ENCODE measurements at regions not wholly inside any gene's neighbourhood (a gene's known extent, or its start where the extent isn't known, plus 50 kb on each side); places are given as distances from the start of the nearest gene placed in this dataset.

- Histone ChIP-seq H3K36me3 (ENCODE audit: insufficient read depth, low read length) (no peaks in the 10 kb centered on the region), H3K27ac (ENCODE audit: low read length) (no peak overlapping the region), H4K20me1 (ENCODE audit: insufficient read depth) (no peaks in the 10 kb centered on the region), H3K4me3 (ENCODE audit: low read length) (no peak overlapping the region), H3F3A (ENCODE audit: insufficient read depth, low read length, poor library complexity, severe bottlenecking) (no peaks in the 10 kb centered on the region), H3K79me2 (replicated peaks; ENCODE audit: insufficient read depth, low read length) (no peaks in the 10 kb centered on the region), H3K4me2 (ENCODE audit: low read length) (no peak overlapping the region), H2AFZ (ENCODE audit: low read depth, low read length) (no peak overlapping the region), H3K9me3 (ENCODE audit: low read length) (no peaks in the 10 kb centered on the region), H3K9me2 (ENCODE audit: insufficient read depth, low read length) (no peaks in the 10 kb centered on the region), H3K9ac (ENCODE audit: low read length) (no peak overlapping the region), H3K27me3 (ENCODE audit: insufficient read depth, low read depth, low read length) (no peaks in the 10 kb centered on the region)
- TF ChIP-seq SMC3 (conservative IDR thresholded peaks at IDR 0.05; ENCODE audit: poor library complexity) (no peak), EP300 (conservative IDR thresholded peaks at IDR 0.05; ENCODE audit: poor library complexity, severe bottlenecking) (no peak), POLR2AphosphoS5 (IDR thresholded peaks at IDR 0.05) (no peak), TAF1 (IDR thresholded peaks at IDR 0.05; ENCODE audit: low read depth) (no peak), EZH2 (IDR thresholded peaks at IDR 0.05; ENCODE audit: borderline replicate concordance, insufficient read depth, low read length, poor library complexity, severe bottlenecking) (no peak), MXI1 (conservative IDR thresholded peaks at IDR 0.05; ENCODE audit: poor library complexity, severe bottlenecking) (no peak), CTCF (IDR thresholded peaks at IDR 0.05; ENCODE audit: poor library complexity, severe bottlenecking) (no peak), RAD21 (conservative IDR thresholded peaks at IDR 0.05) (no peak)
- TF ChIP-seq, protein P1, sequence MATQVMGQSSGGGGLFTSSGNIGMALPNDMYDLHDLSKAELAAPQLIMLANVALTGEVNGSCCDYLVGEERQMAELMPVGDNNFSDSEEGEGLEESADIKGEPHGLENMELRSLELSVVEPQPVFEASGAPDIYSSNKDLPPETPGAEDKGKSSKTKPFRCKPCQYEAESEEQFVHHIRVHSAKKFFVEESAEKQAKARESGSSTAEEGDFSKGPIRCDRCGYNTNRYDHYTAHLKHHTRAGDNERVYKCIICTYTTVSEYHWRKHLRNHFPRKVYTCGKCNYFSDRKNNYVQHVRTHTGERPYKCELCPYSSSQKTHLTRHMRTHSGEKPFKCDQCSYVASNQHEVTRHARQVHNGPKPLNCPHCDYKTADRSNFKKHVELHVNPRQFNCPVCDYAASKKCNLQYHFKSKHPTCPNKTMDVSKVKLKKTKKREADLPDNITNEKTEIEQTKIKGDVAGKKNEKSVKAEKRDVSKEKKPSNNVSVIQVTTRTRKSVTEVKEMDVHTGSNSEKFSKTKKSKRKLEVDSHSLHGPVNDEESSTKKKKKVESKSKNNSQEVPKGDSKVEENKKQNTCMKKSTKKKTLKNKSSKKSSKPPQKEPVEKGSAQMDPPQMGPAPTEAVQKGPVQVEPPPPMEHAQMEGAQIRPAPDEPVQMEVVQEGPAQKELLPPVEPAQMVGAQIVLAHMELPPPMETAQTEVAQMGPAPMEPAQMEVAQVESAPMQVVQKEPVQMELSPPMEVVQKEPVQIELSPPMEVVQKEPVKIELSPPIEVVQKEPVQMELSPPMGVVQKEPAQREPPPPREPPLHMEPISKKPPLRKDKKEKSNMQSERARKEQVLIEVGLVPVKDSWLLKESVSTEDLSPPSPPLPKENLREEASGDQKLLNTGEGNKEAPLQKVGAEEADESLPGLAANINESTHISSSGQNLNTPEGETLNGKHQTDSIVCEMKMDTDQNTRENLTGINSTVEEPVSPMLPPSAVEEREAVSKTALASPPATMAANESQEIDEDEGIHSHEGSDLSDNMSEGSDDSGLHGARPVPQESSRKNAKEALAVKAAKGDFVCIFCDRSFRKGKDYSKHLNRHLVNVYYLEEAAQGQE (IDR thresholded peaks at IDR 0.05; ENCODE audit: borderline replicate concordance) = no peak
Measured at GRCh38 chr22:22046370-22046769, 63.8 kb upstream of the TOP3B start.

GRCh38 chr22:22045571-22046335 is 63.2 kb upstream of the TOP3B start:
- Histone ChIP-seq H3K9me3 (ENCODE audit: low read length) (no peaks in the 10 kb centered on the region), H3K9me2 (ENCODE audit: insufficient read depth, low read length) (no peaks in the 10 kb centered on the region), H3K9ac (ENCODE audit: low read length) (no peak overlapping the region), H3F3A (ENCODE audit: insufficient read depth, low read length, poor library complexity, severe bottlenecking) (no peaks in the 10 kb centered on the region), H2AFZ (ENCODE audit: low read depth, low read length) (no peak overlapping the region), H3K4me2 (ENCODE audit: low read length) (no peak overlapping the region), H3K36me3 (ENCODE audit: insufficient read depth, low read length) (no peaks in the 10 kb centered on the region), H3K27ac (ENCODE audit: low read length) (no peak overlapping the region), H4K20me1 (ENCODE audit: insufficient read depth) (no peaks in the 10 kb centered on the region), H3K27me3 (ENCODE audit: insufficient read depth, low read depth, low read length) (no peaks in the 10 kb centered on the region), H3K4me3 (ENCODE audit: low read length) (no peak overlapping the region), H3K79me2 (replicated peaks; ENCODE audit: insufficient read depth, low read length) (no peaks in the 10 kb centered on the region)
- no peak for TF ChIP-seq CTCF (IDR thresholded peaks at IDR 0.05; ENCODE audit: poor library complexity, severe bottlenecking)
- TF ChIP-seq RAD21 (conservative IDR thresholded peaks at IDR 0.05) = no peak
- TF ChIP-seq SMC3 (conservative IDR thresholded peaks at IDR 0.05; ENCODE audit: poor library complexity) = no peak
- TF ChIP-seq TAF1 (IDR thresholded peaks at IDR 0.05; ENCODE audit: low read depth) = no peak
- TF ChIP-seq EP300 (conservative IDR thresholded peaks at IDR 0.05; ENCODE audit: poor library complexity, severe bottlenecking) = no peak
- no peak for TF ChIP-seq EZH2 (IDR thresholded peaks at IDR 0.05; ENCODE audit: borderline replicate concordance, insufficient read depth, low read length, poor library complexity, severe bottlenecking)
- TF ChIP-seq POLR2AphosphoS5 (IDR thresholded peaks at IDR 0.05) = no peak
- TF ChIP-seq, protein P1 (IDR thresholded peaks at IDR 0.05; ENCODE audit: borderline replicate concordance) = no peak
- no peak for TF ChIP-seq MXI1 (conservative IDR thresholded peaks at IDR 0.05; ENCODE audit: poor library complexity, severe bottlenecking)
